HUES6 (cell line): ENCODE measurements at regions not wholly inside any gene's neighbourhood (a gene's known extent, or its start where the extent isn't known, plus 50 kb on each side); places are given as distances from the start of the nearest gene placed in this dataset.

Source experiments
- H3K27ac ChIP-seq: 2 replicates; pipeline ENCODE4 v1.7.0; 2013; ENCODE audit warnings: low read depth, mild to moderate bottlenecking, low read length, inconsistent platforms
- H3K27me3 ChIP-seq: 2 replicates; pipeline ENCODE4 v1.6.1; 2013; ENCODE audit warnings: low read length; ENCODE audit not compliant: control insufficient read depth, insufficient read depth
- H3K36me3 ChIP-seq: 2 replicates; pipeline ENCODE4 v1.6.1; 2013; ENCODE audit warnings: low read length; ENCODE audit not compliant: control insufficient read depth, insufficient read depth
- H3K4me1 ChIP-seq: 2 replicates; pipeline ENCODE4 v1.6.1; 2013; ENCODE audit warnings: low read length; ENCODE audit not compliant: control insufficient read depth, insufficient read depth
- H3K4me3 ChIP-seq: 2 replicates; pipeline ENCODE4 v1.5.1; 2013; ENCODE audit warnings: low read depth, low read length
- H3K9ac ChIP-seq: one replicate; pipeline ENCODE4 v1.6.1; 2013; ENCODE audit warnings: mild to moderate bottlenecking, low read length
- H3K9me3 ChIP-seq: 2 replicates; pipeline ENCODE4 v1.6.1; 2013; ENCODE audit warnings: low read depth, low read length; ENCODE audit not compliant: control insufficient read depth, insufficient read depth

GRCh38 chr1:8267307-8267706, 50.6 kb upstream of the SLC45A1 start:
- Histone ChIP-seq H3K4me3 (peak overlapping the region; percentile 13; the same call in 1 of the 2 replicates), H3K4me1 (peaks cover 22% of the 10 kb centered on the region), H3K9ac (peak overlapping the region; percentile 54), H3K27me3 (no peaks in the 10 kb centered on the region), H3K36me3 (no peaks in the 10 kb centered on the region), H3K27ac (peak overlapping the region; percentile 90), H3K9me3 (no peaks in the 10 kb centered on the region)

GRCh38 chr1:8266436-8267165, 51.3 kb upstream of the SLC45A1 start:
- H3K9me3 ChIP-seq: no peaks in the 10 kb centered on the region

GRCh38 chr1:8263791-8264190, 54.1 kb upstream of the SLC45A1 start:
- no peak overlapping the region for H3K27ac ChIP-seq
- H3K36me3 ChIP-seq: no peaks in the 10 kb centered on the region
- no peak overlapping the region for H3K4me3 ChIP-seq
- no peaks in the 10 kb centered on the region for H3K9me3 ChIP-seq
- no peak overlapping the region for H3K9ac ChIP-seq
- no peaks in the 10 kb centered on the region for H3K27me3 ChIP-seq
- peaks cover 31% of the 10 kb centered on the region for H3K4me1 ChIP-seq

More at GRCh38 chr1:8266436-8267165, 51.3 kb upstream of the SLC45A1 start:
- H3K27ac ChIP-seq: peak overlapping the region; percentile 90
- H3K4me3 ChIP-seq: 0 out of 2 replicates have a peak overlapping the region, but pooled peaks have one; percentile 13
- H3K9ac ChIP-seq: peak overlapping the region; percentile 13
- no peaks in the 10 kb centered on the region for H3K36me3 ChIP-seq
- no peaks in the 10 kb centered on the region for H3K27me3 ChIP-seq
- peaks cover 22% of the 10 kb centered on the region for H3K4me1 ChIP-seq

- H3K27me3 ChIP-seq: no peaks in the 10 kb centered on the region
- no peak overlapping the region for H3K9ac ChIP-seq
- H3K27ac ChIP-seq: no peak overlapping the region
- H3K36me3 ChIP-seq: no peaks in the 10 kb centered on the region
- no peak overlapping the region for H3K4me3 ChIP-seq
- H3K4me1 ChIP-seq: peaks cover 12% of the 10 kb centered on the region
- no peaks in the 10 kb centered on the region for H3K9me3 ChIP-seq
Measured at GRCh38 chr1:8261398-8261762, 56.5 kb upstream of the SLC45A1 start.

GRCh38 chr1:8259498-8260290, 58.2 kb upstream of the SLC45A1 start:
- Histone ChIP-seq H3K9ac (no peak overlapping the region), H3K9me3 (no peaks in the 10 kb centered on the region), H3K4me3 (no peak overlapping the region), H3K4me1 (peaks cover 11% of the 10 kb centered on the region), H3K36me3 (no peaks in the 10 kb centered on the region), H3K27ac (no peak overlapping the region), H3K27me3 (no peaks in the 10 kb centered on the region)

GRCh38 chr1:8257621-8258020, 60.3 kb upstream of the SLC45A1 start:
- H3K36me3 ChIP-seq: no peaks in the 10 kb centered on the region
- no peak overlapping the region for H3K4me3 ChIP-seq
- H3K9me3 ChIP-seq: no peaks in the 10 kb centered on the region
- H3K27ac ChIP-seq: no peak overlapping the region
- H3K9ac ChIP-seq: no peak overlapping the region
- H3K27me3 ChIP-seq: no peaks in the 10 kb centered on the region
- peaks cover 11% of the 10 kb centered on the region for H3K4me1 ChIP-seq

- H3K9ac ChIP-seq: no peak overlapping the region
- no peaks in the 10 kb centered on the region for H3K9me3 ChIP-seq
- H3K36me3 ChIP-seq: no peaks in the 10 kb centered on the region
- H3K27ac ChIP-seq: no peak overlapping the region
- no peaks in the 10 kb centered on the region for H3K27me3 ChIP-seq
- H3K4me1 ChIP-seq: peaks cover 11% of the 10 kb centered on the region
- no peak overlapping the region for H3K4me3 ChIP-seq
Measured at GRCh38 chr1:8256321-8256720, 61.6 kb upstream of the SLC45A1 start.

- Histone ChIP-seq H3K4me3 (no peak overlapping the region), H3K9ac (no peak overlapping the region), H3K36me3 (no peaks in the 10 kb centered on the region), H3K4me1 (peaks cover 11% of the 10 kb centered on the region), H3K9me3 (no peaks in the 10 kb centered on the region), H3K27ac (no peak overlapping the region), H3K27me3 (no peaks in the 10 kb centered on the region)
Measured at GRCh38 chr1:8255712-8256111, 62.2 kb upstream of the SLC45A1 start.

- Histone ChIP-seq H3K4me3 (no peak overlapping the region), H3K36me3 (no peaks in the 10 kb centered on the region), H3K4me1 (no peaks in the 10 kb centered on the region), H3K9ac (no peak overlapping the region), H3K27ac (no peak overlapping the region), H3K9me3 (no peaks in the 10 kb centered on the region), H3K27me3 (no peaks in the 10 kb centered on the region)
Measured at GRCh38 chr1:8252266-8252951, 65.5 kb upstream of the SLC45A1 start.

GRCh38 chr1:8251635-8252034, 66.3 kb upstream of the SLC45A1 start:
- H3K36me3 ChIP-seq: no peaks in the 10 kb centered on the region
- H3K4me1 ChIP-seq: no peaks in the 10 kb centered on the region
- H3K9ac ChIP-seq: no peak overlapping the region
- H3K4me3 ChIP-seq: no peak overlapping the region
- H3K9me3 ChIP-seq: no peaks in the 10 kb centered on the region
- no peak overlapping the region for H3K27ac ChIP-seq
- no peaks in the 10 kb centered on the region for H3K27me3 ChIP-seq

GRCh38 chr1:8249838-8250237, 68.1 kb upstream of the SLC45A1 start:
- Histone ChIP-seq H3K27ac (no peak overlapping the region), H3K36me3 (no peaks in the 10 kb centered on the region), H3K9ac (no peak overlapping the region), H3K4me3 (no peak overlapping the region), H3K27me3 (no peaks in the 10 kb centered on the region), H3K9me3 (no peaks in the 10 kb centered on the region), H3K4me1 (no peaks in the 10 kb centered on the region)
